GM10248 (cell line): ENCODE measurements at regions not wholly inside any gene's neighbourhood (a gene's known extent, or its start where the extent isn't known, plus 50 kb on each side); places are given as distances from the start of the nearest gene placed in this dataset.

Source experiments
- CTCF ChIA-PET: fragments of 300-600 bp; sonication (Branson Sonifier 250); formaldehyde crosslinking; extraction: SDS; loops from one replicate; lab custom pipeline; 2021; ENCODE audit warnings: antibody characterized with exemption; lab: Yijun Ruan, JAX
- POLR2A ChIA-PET: fragments of 350-650 bp; sonication (Branson Sonifier 250); formaldehyde crosslinking; extraction: SDS; loops from one replicate; lab custom pipeline; 2020; ENCODE audit warnings: antibody characterized with exemption; lab: Yijun Ruan, JAX
- DNase-seq: peaks from one replicate; pipeline ENCODE4 v3.0.0; 2012; ENCODE audit errors: extremely low spot score
- CTCF ChIP-seq: IDR thresholded peaks from 2 replicates; pipeline ENCODE4 v1.5.1; 2012; ENCODE audit warnings: mild to moderate bottlenecking, low read depth; ENCODE audit errors: extremely low read depth, missing control alignments, control extremely low read depth

GRCh38 chr13:112168761-112169160 lies 101.8 kb downstream of the SOX1 start:
- no peak for DNase-seq
- TF ChIP-seq CTCF = no peak
- POLR2A ChIA-PET = no interaction called here
- CTCF ChIA-PET = no interaction called here

- no peak for DNase-seq
- no peak for TF ChIP-seq CTCF
- POLR2A ChIA-PET = no interaction called here
- CTCF ChIA-PET = no interaction called here
Observed at GRCh38 chr13:112169941-112170822, 103.2 kb downstream of the SOX1 start.

GRCh38 chr13:112170823-112171569 lies 104.0 kb downstream of the SOX1 start:
- CTCF ChIA-PET = no interaction called here
- no peak for DNase-seq
- no peak for TF ChIP-seq CTCF
- POLR2A ChIA-PET = no interaction called here

GRCh38 chr13:112171570-112171965 lies 104.6 kb downstream of the SOX1 start:
- POLR2A ChIA-PET = no interaction called here

GRCh38 chr13:112172017-112172416 lies 105.1 kb downstream of the SOX1 start:
- no peak for TF ChIP-seq CTCF
- CTCF ChIA-PET = no interaction called here
- POLR2A ChIA-PET = no interaction called here

More at GRCh38 chr13:112171570-112171965, 104.6 kb downstream of the SOX1 start:
- DNase-seq = no peak
- no peak for TF ChIP-seq CTCF
- CTCF ChIA-PET = no interaction called here

DNA sequence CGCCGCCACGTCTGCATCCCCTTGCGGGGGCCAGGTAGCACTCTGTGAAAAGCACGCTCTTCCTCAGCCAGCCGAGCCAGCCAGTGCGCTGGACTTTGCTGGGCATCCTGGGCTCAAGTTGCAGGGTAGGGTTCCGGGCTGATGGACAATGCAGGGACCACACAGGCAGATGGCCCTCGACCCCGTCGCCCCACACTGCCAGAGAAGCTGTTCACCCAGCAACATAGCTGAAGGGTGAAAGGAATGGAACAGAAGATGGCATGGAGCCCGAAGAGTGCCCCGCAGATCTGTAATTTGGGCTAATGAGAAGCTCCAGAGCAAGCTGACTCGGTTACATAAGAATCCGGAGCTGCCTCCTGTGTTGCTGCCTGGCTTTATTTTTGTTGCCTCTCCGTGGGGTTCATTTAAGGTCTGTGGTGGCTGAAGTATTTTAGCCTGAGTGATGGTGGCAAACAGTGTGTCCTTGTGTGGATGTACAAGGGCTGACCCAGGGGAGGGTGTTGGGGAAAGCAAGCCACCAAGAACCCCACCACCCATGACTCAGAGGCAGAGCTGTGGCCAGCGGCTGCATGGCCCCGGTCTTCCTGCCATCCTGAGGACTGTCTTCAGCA lies 105.8 kb downstream of the SOX1 start:
- ChIA-PET CTCF (no interaction called here), POLR2A (no interaction called here)
- DNase-seq = no peak
- no peak for TF ChIP-seq CTCF

More at GRCh38 chr13:112172017-112172416, 105.1 kb downstream of the SOX1 start:
- no peak for DNase-seq
